ENCODE measurements at regions not wholly inside any gene's neighbourhood (a gene's known extent, or its start where the extent isn't known, plus 50 kb on each side); places are given as distances from the start of the nearest gene placed in this dataset.

DNA sequence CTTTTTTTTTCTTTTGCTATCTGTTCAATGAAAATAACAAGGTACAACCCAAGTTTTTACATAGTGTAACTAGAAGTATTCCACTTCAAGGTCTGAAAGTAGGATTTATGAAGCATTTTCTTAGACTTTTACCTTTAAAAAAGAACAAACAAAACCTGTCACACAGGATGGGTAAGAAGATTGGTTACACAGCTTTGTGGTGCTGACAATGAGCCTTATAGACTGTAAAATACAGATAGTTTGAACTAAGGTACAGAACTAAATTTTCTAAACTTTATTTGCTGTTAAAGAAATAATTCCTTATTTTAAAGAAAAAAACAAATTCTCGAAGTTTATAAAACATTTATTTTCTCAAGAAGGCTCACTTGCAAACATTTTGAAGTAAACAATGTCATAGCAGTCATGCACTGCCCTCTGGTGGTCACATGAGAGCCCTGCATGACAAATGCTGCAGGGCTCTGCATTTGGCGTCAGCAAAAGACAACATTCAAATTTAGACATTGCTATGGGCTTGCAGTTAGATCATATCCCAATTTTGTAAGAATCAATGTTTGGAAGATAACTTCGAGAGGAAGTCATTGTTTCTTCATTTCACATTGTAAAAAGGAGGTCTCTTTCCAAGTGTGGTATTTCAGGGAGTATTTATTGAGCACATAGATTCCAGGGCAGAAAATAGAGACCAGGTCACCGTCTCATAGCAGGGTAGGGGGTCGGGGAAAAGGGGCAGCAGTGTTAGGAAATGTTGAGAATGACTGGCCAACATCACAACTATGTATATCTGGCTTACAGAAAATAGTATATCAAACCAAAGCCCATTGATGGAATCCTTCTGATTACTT is 115.3 kb upstream of the FMN2 start:
- intact Hi-C loops (cut with DNase I; ENCODE audit: low total_unique reads) = no loop called here
- no peak for ATAC-seq
- in situ Hi-C loops (cut with MboI; ENCODE audit: low sequenced_read_pairs in 4 of 4) = no loop called here

DNA sequence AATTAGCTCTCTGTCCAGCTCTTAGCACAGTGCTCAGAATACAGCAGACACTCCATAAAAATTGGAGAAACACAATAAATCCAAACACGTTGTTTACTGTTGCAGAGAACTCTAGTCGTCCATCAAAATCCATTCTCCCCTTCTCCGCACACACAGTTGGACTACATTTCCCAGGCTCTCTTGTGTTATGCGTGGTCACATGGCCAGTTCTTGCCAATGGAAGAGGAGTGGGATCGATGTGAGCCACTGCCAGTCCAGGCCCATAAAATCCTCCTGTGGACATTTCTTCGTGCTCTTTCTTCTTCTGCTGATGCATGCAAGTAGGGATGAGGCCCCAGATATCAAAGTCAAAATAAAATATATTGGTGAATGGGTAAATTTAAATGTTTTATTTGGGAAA is 114.3 kb upstream of the FMN2 start:
- Histone ChIP-seq H3K27ac (no peak overlapping the region), H3K4me1 (no peaks in the 10 kb centered on the region), H3K4me3 (no peak overlapping the region), H3K36me3 (no peaks in the 10 kb centered on the region), H3K9me3 (no peaks in the 10 kb centered on the region), H3K27me3 (no peaks in the 10 kb centered on the region)
- in situ Hi-C loops (cut with MboI; ENCODE audit: low sequenced_read_pairs in 4 of 4) (no loop called here), intact Hi-C loops (cut with DNase I; ENCODE audit: low total_unique reads) (no loop called here)
- no peak for TF ChIP-seq POLR2A (IDR thresholded peaks at IDR 0.05)
- TF ChIP-seq, protein P1, sequence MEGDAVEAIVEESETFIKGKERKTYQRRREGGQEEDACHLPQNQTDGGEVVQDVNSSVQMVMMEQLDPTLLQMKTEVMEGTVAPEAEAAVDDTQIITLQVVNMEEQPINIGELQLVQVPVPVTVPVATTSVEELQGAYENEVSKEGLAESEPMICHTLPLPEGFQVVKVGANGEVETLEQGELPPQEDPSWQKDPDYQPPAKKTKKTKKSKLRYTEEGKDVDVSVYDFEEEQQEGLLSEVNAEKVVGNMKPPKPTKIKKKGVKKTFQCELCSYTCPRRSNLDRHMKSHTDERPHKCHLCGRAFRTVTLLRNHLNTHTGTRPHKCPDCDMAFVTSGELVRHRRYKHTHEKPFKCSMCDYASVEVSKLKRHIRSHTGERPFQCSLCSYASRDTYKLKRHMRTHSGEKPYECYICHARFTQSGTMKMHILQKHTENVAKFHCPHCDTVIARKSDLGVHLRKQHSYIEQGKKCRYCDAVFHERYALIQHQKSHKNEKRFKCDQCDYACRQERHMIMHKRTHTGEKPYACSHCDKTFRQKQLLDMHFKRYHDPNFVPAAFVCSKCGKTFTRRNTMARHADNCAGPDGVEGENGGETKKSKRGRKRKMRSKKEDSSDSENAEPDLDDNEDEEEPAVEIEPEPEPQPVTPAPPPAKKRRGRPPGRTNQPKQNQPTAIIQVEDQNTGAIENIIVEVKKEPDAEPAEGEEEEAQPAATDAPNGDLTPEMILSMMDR (IDR thresholded peaks at IDR 0.05 in 4 of 5, conservative IDR thresholded peaks at IDR 0.05 in 1 of 5) = no peak
- ATAC-seq (no peak), DNase-seq (no peak)

More for the DNA sequence above, 115.3 kb upstream of the FMN2 start:
- Histone ChIP-seq H3K27me3 (no peaks in the 10 kb centered on the region), H3K4me3 (no peak overlapping the region), H3K27ac (no peak overlapping the region), H3K36me3 (no peaks in the 10 kb centered on the region), H3K4me1 (no peaks in the 10 kb centered on the region), H3K9me3 (no peaks in the 10 kb centered on the region)
- no peak for DNase-seq
- TF ChIP-seq, protein P1 (IDR thresholded peaks at IDR 0.05 in 4 of 5, conservative IDR thresholded peaks at IDR 0.05 in 1 of 5) = peak; percentile 41 to 82 (median 57)
- TF ChIP-seq POLR2A (IDR thresholded peaks at IDR 0.05) = no peak

DNA sequence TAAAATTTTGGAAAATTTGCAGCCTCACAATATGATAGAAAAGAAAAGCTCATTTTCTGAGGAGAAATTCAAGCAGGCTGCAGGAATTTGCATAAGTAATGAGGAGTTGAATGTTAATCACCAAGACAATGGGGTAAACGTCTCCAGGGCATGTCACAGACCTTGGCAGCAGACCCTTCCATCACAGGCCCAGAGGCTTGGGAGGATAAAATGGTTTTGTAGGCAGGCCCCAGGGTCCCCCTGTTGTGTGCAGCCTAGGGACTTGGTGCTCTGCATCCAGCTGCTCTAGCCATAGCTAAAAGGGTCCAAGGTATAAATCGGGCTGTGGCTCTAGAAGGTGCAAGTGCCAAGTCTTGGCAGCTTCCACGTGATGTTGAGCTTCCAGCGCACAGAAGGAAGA is 112.2 kb upstream of the FMN2 start:
- intact Hi-C loops (cut with DNase I; ENCODE audit: low total_unique reads) = no loop called here
- no peak for DNase-seq
- Histone ChIP-seq H3K27me3 (no peaks in the 10 kb centered on the region), H3K4me1 (no peaks in the 10 kb centered on the region), H3K4me3 (no peak overlapping the region), H3K36me3 (no peaks in the 10 kb centered on the region), H3K9me3 (no peaks in the 10 kb centered on the region), H3K27ac (no peak overlapping the region)
- ATAC-seq = no peak
- in situ Hi-C loops (cut with MboI; ENCODE audit: low sequenced_read_pairs in 4 of 4) = no loop called here
- no peak for TF ChIP-seq POLR2A (IDR thresholded peaks at IDR 0.05)
- TF ChIP-seq, protein P1 (IDR thresholded peaks at IDR 0.05 in 4 of 5, conservative IDR thresholded peaks at IDR 0.05 in 1 of 5) = no peak

DNA sequence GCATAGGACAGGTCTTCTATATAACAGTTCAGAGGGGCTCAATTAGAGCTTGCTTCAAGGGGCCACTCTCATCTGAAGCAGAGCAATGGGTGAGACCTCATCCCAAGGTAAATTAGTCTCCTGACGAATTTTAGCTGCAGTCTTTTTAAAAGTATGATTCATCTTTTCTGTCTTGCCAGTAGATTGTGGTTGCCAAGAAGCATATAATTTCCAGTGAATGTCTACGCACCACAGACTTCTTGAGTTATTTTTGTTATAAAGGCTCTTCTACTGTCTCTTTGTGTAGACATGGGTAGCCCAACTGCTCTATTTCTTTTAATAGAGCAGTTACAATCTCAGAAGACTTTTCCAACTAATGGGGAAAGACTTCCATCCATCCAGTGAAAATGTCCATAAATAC is 108.9 kb upstream of the FMN2 start:
- intact Hi-C loops (cut with DNase I; ENCODE audit: low total_unique reads) = no loop called here

More for the DNA sequence above, 108.9 kb upstream of the FMN2 start:
- no peaks in the 10 kb centered on the region for H3K27me3 ChIP-seq
- no peaks in the 10 kb centered on the region for H3K36me3 ChIP-seq
- no peak overlapping the region for H3K27ac ChIP-seq
- no peak for DNase-seq
- no peak for TF ChIP-seq POLR2A (IDR thresholded peaks at IDR 0.05)
- TF ChIP-seq, protein P1 (IDR thresholded peaks at IDR 0.05 in 4 of 5, conservative IDR thresholded peaks at IDR 0.05 in 1 of 5) = no peak
- H3K4me1 ChIP-seq = no peaks in the 10 kb centered on the region
- no peak overlapping the region for H3K4me3 ChIP-seq
- in situ Hi-C loops (cut with MboI; ENCODE audit: low sequenced_read_pairs in 4 of 4) = no loop called here
- H3K9me3 ChIP-seq = no peaks in the 10 kb centered on the region
- ATAC-seq = no peak

All from gastrocnemius medialis (tissue), 4 donors.